CD4-positive, alpha-beta T cell (primary cell): ENCODE measurements at regions not wholly inside any gene's neighbourhood (a gene's known extent, or its start where the extent isn't known, plus 50 kb on each side); places are given as distances from the start of the nearest gene placed in this dataset.

Experiments used
- ATAC-seq: fragments of 200-7000 bp; cut with Tn5 transposase; one replicate; pipeline ENCODE4 v1.10.0; 2022; ENCODE audit warnings: mild to moderate bottlenecking; ENCODE audit not compliant: poor library complexity
- CTCF ChIA-PET: fragments of 350-600 bp; sonication (Branson Sonifier 250); formaldehyde crosslinking; loops from one replicate; lab custom pipeline; 2021; ENCODE audit warnings: antibody characterized with exemption, inconsistent platforms; lab: Charles Lee
- POLR2A ChIA-PET: fragments of 350-600 bp; sonication (Branson Sonifier 250); formaldehyde crosslinking; loops from one replicate; lab custom pipeline; 2021; ENCODE audit warnings: antibody characterized with exemption, inconsistent platforms; lab: Charles Lee
- DNase-seq, 14 experiments: peaks; one replicate each; pipeline ENCODE4 v3.0.0-alpha.2; 2013 to 2020; ENCODE audit warnings: mixed read lengths in 2 of 14
- H3K27ac ChIP-seq, 2 donors: one replicate each; pipeline versions ENCODE4 v1.5.1 to v1.7.0; 2013; ENCODE audit warnings: low read length in 2 of 2, low read depth in 1 of 2, mild to moderate bottlenecking in 1 of 2
- H3K27me3 ChIP-seq, 2 experiments: 1 replicate in 1 of 2; 2 replicates in 1 of 2; pipeline versions ENCODE4 v1.6.1 to v1.7.0; 2013; ENCODE audit warnings: low read length in 2 of 2, control low read depth in 1 of 2, mild to moderate bottlenecking in 1 of 2, moderate library complexity in 1 of 2; ENCODE audit not compliant: insufficient read depth in 2 of 2, control insufficient read depth in 1 of 2
- H3K36me3 ChIP-seq: one replicate; pipeline ENCODE4 v1.6.1; 2013; ENCODE audit warnings: low read length, control low read depth; ENCODE audit not compliant: insufficient read depth
- H3K4me1 ChIP-seq: one replicate; pipeline ENCODE4 v1.6.1; 2013; ENCODE audit warnings: low read length, control low read depth; ENCODE audit not compliant: insufficient read depth
- H3K4me3 ChIP-seq: one replicate; pipeline ENCODE4 v1.5.1; 2013; ENCODE audit warnings: mild to moderate bottlenecking, low read length, moderate library complexity
- H3K9me3 ChIP-seq, 2 experiments: 1 replicate in 1 of 2; 2 replicates in 1 of 2; pipeline versions ENCODE4 v1.6.1 to v1.7.0; 2013; ENCODE audit warnings: low read length in 2 of 2, mild to moderate bottlenecking in 2 of 2, control low read depth in 1 of 2, moderate library complexity in 1 of 2; ENCODE audit not compliant: control insufficient read depth in 1 of 2, insufficient read depth in 1 of 2
- H3K27ac Mint-ChIP-seq: one replicate; pipeline ENCODE4 v1.8.0; 2020; ENCODE audit warnings: mixed read lengths
- H3K27me3 Mint-ChIP-seq: one replicate; pipeline ENCODE4 v1.8.0; 2021; ENCODE audit warnings: mixed read lengths
- H3K36me3 Mint-ChIP-seq: one replicate; pipeline ENCODE4 v1.8.0; 2021; ENCODE audit warnings: low read depth, mixed read lengths
- H3K4me1 Mint-ChIP-seq: one replicate; pipeline ENCODE4 v1.8.0; 2021; ENCODE audit warnings: low read depth, mixed read lengths
- H3K4me3 Mint-ChIP-seq: one replicate; pipeline ENCODE4 v1.8.0; 2020; ENCODE audit warnings: mild to moderate bottlenecking, mixed read lengths
- H3K9me3 Mint-ChIP-seq: one replicate; pipeline ENCODE4 v1.8.0; 2020; ENCODE audit warnings: mixed read lengths
- CTCF ChIP-seq: fragments of 200-600 bp; IDR thresholded peaks from one replicate; pipeline ENCODE4 v1.8.0; 2022; ENCODE audit warnings: antibody characterized with exemption, mild to moderate bottlenecking
- intact Hi-C, 2 experiments: fragments of 100-400 bp; cut with DNase I in 1 of 2; cut with micrococcal nuclease in 1 of 2; formaldehyde crosslinking; loops; one replicate each; pipeline versions ENCODE4 v1.15.1 to v1.9.0; 2023 to 2025; cut with DNase I, micrococcal nuclease

- H3K27ac ChIP-seq, result no peak overlapping the region
- ChIA-PET POLR2A (no interaction called here), CTCF (no interaction called here)
- ATAC-seq, result no peak
- no peak for TF ChIP-seq CTCF
- no peaks in the 10 kb centered on the region for H3K27me3 ChIP-seq
- Mint-ChIP-seq H3K27ac (no peak overlapping the region), H3K4me3 (no peak overlapping the region), H3K27me3 (no peaks in the 10 kb centered on the region), H3K4me1 (no peaks in the 10 kb centered on the region), H3K36me3 (no peaks in the 10 kb centered on the region), H3K9me3 (no peaks in the 10 kb centered on the region)
- no peaks in the 10 kb centered on the region for H3K4me1 ChIP-seq
- no peaks in the 10 kb centered on the region for H3K9me3 ChIP-seq
- H3K36me3 ChIP-seq, result no peaks in the 10 kb centered on the region
- intact Hi-C loops, result no loop called here
- H3K4me3 ChIP-seq, result no peak overlapping the region
- no peak for DNase-seq
Observed at GRCh38 chr6:140731741-140732140, 1357.3 kb upstream of the CITED2 start.

GRCh38 chr6:140729521-140729920 lies 1355.1 kb upstream of the CITED2 start:
- Histone ChIP-seq H3K9me3 (no peaks in the 10 kb centered on the region), H3K27me3 (no peaks in the 10 kb centered on the region), H3K27ac (no peak overlapping the region), H3K4me3 (no peak overlapping the region), H3K4me1 (no peaks in the 10 kb centered on the region), H3K36me3 (no peaks in the 10 kb centered on the region)
- ChIA-PET POLR2A (no interaction called here), CTCF (no interaction called here)
- no peak overlapping the region for H3K4me3 Mint-ChIP-seq
- no peak overlapping the region for H3K27ac Mint-ChIP-seq
- H3K4me1 Mint-ChIP-seq, result no peaks in the 10 kb centered on the region
- no peaks in the 10 kb centered on the region for H3K36me3 Mint-ChIP-seq
- H3K27me3 Mint-ChIP-seq, result no peaks in the 10 kb centered on the region
- DNase-seq, result no peak
- ATAC-seq, result no peak
- TF ChIP-seq CTCF, result no peak
- no peaks in the 10 kb centered on the region for H3K9me3 Mint-ChIP-seq
- intact Hi-C loops, result no loop called here

- intact Hi-C loops, result no loop called here
- Histone ChIP-seq H3K36me3 (no peaks in the 10 kb centered on the region), H3K4me3 (no peak overlapping the region), H3K9me3 (peaks cover 0 to 5% of the 10 kb centered on the region in 2 experiments), H3K4me1 (no peaks in the 10 kb centered on the region), H3K27me3 (no peaks in the 10 kb centered on the region), H3K27ac (no peak overlapping the region)
- Mint-ChIP-seq H3K27me3 (no peaks in the 10 kb centered on the region), H3K9me3 (peaks cover 7% of the 10 kb centered on the region), H3K4me1 (no peaks in the 10 kb centered on the region), H3K4me3 (no peak overlapping the region), H3K27ac (no peak overlapping the region), H3K36me3 (no peaks in the 10 kb centered on the region)
- TF ChIP-seq CTCF, result no peak
- no peak for ATAC-seq
- DNase-seq, result no peak
- ChIA-PET CTCF (no interaction called here), POLR2A (no interaction called here)
Observed at GRCh38 chr6:140718021-140718420, 1343.6 kb upstream of the CITED2 start.
